Thyroid gland (tissue), 4 donors: ENCODE measurements at regions not wholly inside any gene's neighbourhood (a gene's known extent, or its start where the extent isn't known, plus 50 kb on each side); places are given as distances from the start of the nearest gene placed in this dataset.

ENCODE experiments used
- DNase-seq, 2 donors: peaks; one replicate each; pipeline ENCODE4 v3.0.0-alpha.2; 2019
- H3K27ac ChIP-seq, 3 donors: fragments of 200-600 bp; sonication (generic); 1 replicate in 2 of 3; 2 replicates in 1 of 3; pipeline ENCODE4 v1.5.1; 2016 to 2019; ENCODE audit warnings: mild to moderate bottlenecking in 1 of 3, moderate library complexity in 1 of 3
- H3K27me3 ChIP-seq: fragments of 200-600 bp; sonication (generic); one replicate; pipeline ENCODE4 v1.5.1; 2019
- H3K36me3 ChIP-seq, 2 donors: fragments of 200-600 bp; sonication (generic); one replicate each; pipeline ENCODE4 v1.5.1; 2016 to 2019
- H3K4me1 ChIP-seq, 2 donors: fragments of 200-600 bp; sonication (generic); one replicate each; pipeline ENCODE4 v1.5.1; 2017 to 2019
- H3K4me3 ChIP-seq, 3 donors: fragments of 200-600 bp; sonication (generic); replicated peaks in 1 of 3; 1 replicate in 2 of 3; 2 replicates in 1 of 3; pipeline ENCODE4 v1.5.1; 2016; ENCODE audit warnings: mild to moderate bottlenecking in 1 of 3
- H3K9me3 ChIP-seq: fragments of 200-600 bp; sonication (generic); one replicate; pipeline ENCODE4 v1.5.1; 2017
- POLR2A ChIP-seq, 2 donors: fragments of 450-650 bp; IDR thresholded peaks; one replicate each; pipeline ENCODE4 v1.6.1; 2017; ENCODE audit warnings: antibody characterized with exemption in 2 of 2, mild to moderate bottlenecking in 2 of 2, moderate library complexity in 1 of 2
- WGBS, 2 donors: methylation state at CpG; one replicate each; pipeline ENCODE4 v1.1.5; 2017; 5-methylcytosine and 5-hydroxymethylcytosine counted together
- intact Hi-C: fragments of 100-400 bp; cut with DNase I; formaldehyde crosslinking; loops from one replicate; pipeline ENCODE4 v1.15.1; 2023
- TF ChIP-seq, protein P1 (sequence below), 6 experiments: fragments of 200-600 bp in 3 of 6; fragments of 450-650 bp in 3 of 6; sonication (generic) in 3 of 6; IDR thresholded peaks; one replicate each; pipeline ENCODE4 v1.5.1; 2016 to 2019; ENCODE audit warnings: antibody characterized with exemption in 6 of 6, mild to moderate bottlenecking in 2 of 6, inconsistent platforms in 1 of 6, moderate library complexity in 1 of 6

DNA sequence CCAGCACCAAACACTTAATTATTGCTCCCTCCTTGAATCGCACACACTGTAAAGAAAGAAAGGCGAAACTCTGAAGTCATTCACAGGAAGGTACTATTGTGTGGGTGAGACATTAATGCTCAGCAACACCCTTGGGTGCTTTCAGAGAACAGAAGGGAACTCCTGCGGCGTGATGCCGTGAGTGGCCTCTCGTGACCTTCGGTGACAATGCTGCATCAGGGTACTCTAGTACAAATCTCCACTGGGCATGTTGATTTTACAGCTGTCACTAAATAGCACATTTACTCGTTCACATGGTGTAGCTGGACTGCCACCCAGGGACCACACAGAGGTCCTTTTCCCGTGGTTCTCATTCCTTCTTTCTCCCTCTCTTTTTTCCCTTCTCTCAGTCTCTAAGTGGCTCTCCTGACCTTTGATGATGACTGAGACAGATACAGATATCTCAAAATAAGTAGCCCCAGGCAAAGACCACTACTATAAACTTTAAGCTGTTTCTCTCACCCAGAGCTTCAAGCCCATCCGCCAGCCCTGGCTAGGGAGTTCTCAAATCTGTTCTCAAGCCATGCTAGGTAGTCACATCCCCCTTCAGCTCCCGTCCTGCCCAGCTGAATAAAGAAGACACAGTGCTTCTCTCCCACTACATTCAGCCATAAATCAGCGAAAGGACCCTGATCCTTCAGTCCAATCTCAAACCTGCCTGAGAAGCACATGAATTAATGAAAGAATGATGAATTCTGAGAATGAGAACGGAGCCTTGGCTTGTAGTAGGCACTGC is 223.4 kb upstream of the FMN2 start:
- Histone ChIP-seq H3K27ac (no peak overlapping the region), H3K4me3 (no peak overlapping the region), H3K36me3 (no peaks in the 10 kb centered on the region), H3K27me3 (no peaks in the 10 kb centered on the region), H3K9me3 (no peaks in the 10 kb centered on the region), H3K4me1 (no peaks in the 10 kb centered on the region)
- DNase-seq = no peak
- intact Hi-C loops = no loop called here
- 81 to 85% methylated on average over 13 of the region's 13 CpGs for WGBS, 2 donors
- TF ChIP-seq, protein P1, sequence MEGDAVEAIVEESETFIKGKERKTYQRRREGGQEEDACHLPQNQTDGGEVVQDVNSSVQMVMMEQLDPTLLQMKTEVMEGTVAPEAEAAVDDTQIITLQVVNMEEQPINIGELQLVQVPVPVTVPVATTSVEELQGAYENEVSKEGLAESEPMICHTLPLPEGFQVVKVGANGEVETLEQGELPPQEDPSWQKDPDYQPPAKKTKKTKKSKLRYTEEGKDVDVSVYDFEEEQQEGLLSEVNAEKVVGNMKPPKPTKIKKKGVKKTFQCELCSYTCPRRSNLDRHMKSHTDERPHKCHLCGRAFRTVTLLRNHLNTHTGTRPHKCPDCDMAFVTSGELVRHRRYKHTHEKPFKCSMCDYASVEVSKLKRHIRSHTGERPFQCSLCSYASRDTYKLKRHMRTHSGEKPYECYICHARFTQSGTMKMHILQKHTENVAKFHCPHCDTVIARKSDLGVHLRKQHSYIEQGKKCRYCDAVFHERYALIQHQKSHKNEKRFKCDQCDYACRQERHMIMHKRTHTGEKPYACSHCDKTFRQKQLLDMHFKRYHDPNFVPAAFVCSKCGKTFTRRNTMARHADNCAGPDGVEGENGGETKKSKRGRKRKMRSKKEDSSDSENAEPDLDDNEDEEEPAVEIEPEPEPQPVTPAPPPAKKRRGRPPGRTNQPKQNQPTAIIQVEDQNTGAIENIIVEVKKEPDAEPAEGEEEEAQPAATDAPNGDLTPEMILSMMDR (IDR thresholded peaks at IDR 0.05) = no peak
- TF ChIP-seq POLR2A (IDR thresholded peaks at IDR 0.05) = no peak

DNA sequence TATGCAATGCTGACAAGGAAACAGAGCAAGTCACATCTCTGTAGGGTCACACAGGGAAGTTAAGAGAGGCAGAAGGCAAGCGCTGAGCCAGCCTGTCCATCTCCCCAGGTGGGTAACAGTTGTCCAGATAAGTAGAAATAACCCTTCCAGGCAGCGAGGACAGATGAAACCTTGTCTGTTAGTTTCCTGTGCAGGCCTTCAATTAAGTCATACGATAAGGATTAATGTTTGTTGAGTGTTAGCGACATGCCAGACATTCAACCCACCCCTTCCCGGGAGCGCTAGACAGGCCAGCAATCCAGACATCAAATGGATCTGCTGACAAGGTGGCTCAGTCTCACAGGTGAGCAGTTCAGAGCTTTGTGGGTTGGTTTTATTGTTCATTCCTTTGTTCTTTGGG is 221.5 kb upstream of the FMN2 start:
- no peak overlapping the region for H3K27ac ChIP-seq
- no peaks in the 10 kb centered on the region for H3K27me3 ChIP-seq
- H3K9me3 ChIP-seq = no peaks in the 10 kb centered on the region
- no peaks in the 10 kb centered on the region for H3K4me1 ChIP-seq
- H3K36me3 ChIP-seq = no peaks in the 10 kb centered on the region
- 86 to 96% methylated on average over 6 of the region's 6 CpGs for WGBS, 2 donors
- TF ChIP-seq, protein P1 (IDR thresholded peaks at IDR 0.05) = no peak
- no peak for TF ChIP-seq POLR2A (IDR thresholded peaks at IDR 0.05)
- intact Hi-C loops = no loop called here
- no peak overlapping the region for H3K4me3 ChIP-seq
- DNase-seq = no peak

DNA sequence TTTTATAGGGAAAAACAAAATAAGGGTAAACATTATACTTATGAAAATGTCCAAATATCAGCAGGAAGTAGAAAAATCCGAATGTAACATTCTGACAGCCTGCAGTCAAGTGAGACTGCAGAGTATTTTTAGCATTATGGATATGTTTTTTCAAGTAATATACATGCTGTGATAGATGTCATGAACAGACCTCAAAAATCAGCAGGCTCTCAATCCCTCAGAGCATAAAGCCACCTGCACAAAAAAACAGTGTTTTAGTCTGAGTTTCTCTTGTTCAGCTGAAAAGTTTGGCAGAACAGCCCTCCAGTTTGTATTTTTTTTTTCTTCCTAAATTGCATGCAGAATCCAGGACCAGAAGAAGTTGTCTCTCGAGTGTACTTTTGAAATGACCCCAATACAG is 219.1 kb upstream of the FMN2 start:
- H3K4me1 ChIP-seq = no peaks in the 10 kb centered on the region
- intact Hi-C loops = no loop called here
- H3K27ac ChIP-seq = no peak overlapping the region
- no peaks in the 10 kb centered on the region for H3K9me3 ChIP-seq
- no peak for DNase-seq
- no peaks in the 10 kb centered on the region for H3K27me3 ChIP-seq
- no peaks in the 10 kb centered on the region for H3K36me3 ChIP-seq
- no peak overlapping the region for H3K4me3 ChIP-seq
- no peak for TF ChIP-seq POLR2A (IDR thresholded peaks at IDR 0.05)
- TF ChIP-seq, protein P1 (IDR thresholded peaks at IDR 0.05) = no peak
- WGBS, 2 donors = 48 to 66% methylated on average over 2 of the region's 2 CpGs

DNA sequence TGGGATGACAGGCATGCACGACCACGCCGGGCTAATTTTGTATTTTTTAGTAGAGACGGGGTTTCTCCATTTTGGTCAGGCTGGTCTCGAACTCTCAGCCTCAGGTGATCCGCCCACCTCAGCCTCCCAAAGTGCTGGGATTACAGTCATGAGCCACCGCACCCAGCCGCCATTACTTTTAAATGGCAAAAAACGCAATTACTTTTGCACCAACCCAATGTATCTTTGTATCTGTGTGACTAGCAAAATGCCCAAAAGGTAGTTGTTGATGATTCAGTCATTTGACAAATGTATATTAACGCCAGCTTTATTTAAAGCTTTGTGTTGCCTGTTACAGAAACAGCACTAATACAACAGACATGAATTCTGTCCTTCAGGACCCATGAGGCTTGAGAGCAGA is 216.9 kb upstream of the FMN2 start:
- Histone ChIP-seq H3K9me3 (no peaks in the 10 kb centered on the region), H3K27me3 (no peaks in the 10 kb centered on the region), H3K4me1 (no peaks in the 10 kb centered on the region), H3K4me3 (no peak overlapping the region), H3K27ac (no peak overlapping the region), H3K36me3 (no peaks in the 10 kb centered on the region)
- 96 to 97% methylated on average over 10 of the region's 10 CpGs for WGBS, 2 donors
- intact Hi-C loops = no loop called here
- DNase-seq = no peak
- TF ChIP-seq, protein P1 (IDR thresholded peaks at IDR 0.05) = no peak
- TF ChIP-seq POLR2A (IDR thresholded peaks at IDR 0.05) = no peak

DNA sequence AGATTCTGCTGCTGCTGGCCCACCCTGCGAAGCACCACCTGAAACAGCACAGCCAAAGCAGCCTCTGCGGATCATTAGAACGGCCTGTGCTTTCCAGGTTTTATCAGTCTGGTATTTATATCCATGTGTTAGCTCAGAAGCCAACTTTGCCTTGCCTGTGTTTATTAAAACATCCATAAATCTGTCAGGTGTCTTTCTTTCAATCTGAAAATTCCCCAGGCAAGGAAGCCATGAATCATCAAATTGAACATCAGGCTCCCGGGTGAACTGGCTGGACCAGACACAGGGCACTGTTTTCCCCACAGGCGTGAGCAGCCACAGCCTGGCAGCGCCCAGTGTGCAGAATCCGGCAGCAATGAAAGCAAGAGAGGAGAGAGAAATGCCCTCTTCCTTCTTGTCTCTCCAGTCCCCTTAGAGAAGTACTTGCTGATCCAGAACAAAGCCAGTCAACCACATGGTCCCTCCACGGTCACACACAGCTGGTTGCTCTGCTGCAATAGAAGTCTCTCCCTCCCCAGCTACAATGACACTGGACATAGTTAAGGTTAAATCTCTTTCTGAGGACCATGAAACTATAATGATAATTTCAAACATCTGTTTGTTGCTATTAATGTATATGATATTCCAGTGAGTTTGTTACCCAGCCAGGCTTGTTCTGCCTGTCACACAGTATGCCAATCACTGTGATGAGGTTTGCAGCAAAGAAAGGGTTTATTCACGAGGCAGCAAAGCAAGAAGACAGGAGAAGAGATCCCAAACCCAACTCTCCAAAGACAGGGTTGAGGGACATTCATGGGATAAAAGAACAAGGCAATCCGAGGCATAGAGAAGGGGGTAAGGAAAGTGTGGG is 212.1 kb upstream of the FMN2 start:
- no peak for DNase-seq
- Histone ChIP-seq H3K4me1 (no peaks in the 10 kb centered on the region), H3K9me3 (no peaks in the 10 kb centered on the region), H3K27ac (no peak overlapping the region), H3K36me3 (no peaks in the 10 kb centered on the region), H3K4me3 (no peak overlapping the region), H3K27me3 (no peaks in the 10 kb centered on the region)
- intact Hi-C loops = no loop called here
- TF ChIP-seq POLR2A (IDR thresholded peaks at IDR 0.05) = no peak
- TF ChIP-seq, protein P1 (IDR thresholded peaks at IDR 0.05) = no peak
- whole genome bisulfite sequencing, 2 donors = 71 to 75% methylated on average over 9 to 10 of the region's 10 CpGs
